ENCODE measurements at regions not wholly inside any gene's neighbourhood (a gene's known extent, or its start where the extent isn't known, plus 50 kb on each side); places are given as distances from the start of the nearest gene placed in this dataset.

DNA sequence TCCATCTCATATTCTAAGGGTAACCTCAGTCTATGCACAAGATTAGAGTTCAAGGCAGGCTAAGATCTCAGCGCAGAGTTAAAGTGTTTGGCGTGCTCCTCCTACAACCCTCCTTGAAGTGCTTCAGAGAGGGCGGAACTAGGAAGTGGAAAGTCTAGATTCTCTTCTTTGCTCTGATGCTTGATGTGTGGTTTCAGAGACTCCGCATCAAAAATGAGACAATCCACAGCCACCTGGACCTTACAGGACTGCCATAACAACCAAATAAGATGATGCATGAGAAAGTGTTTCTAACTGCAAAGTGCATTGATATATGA, 161.3 kb upstream of the ATP11B start:
- H3K4me1 ChIP-seq = no peaks in the 10 kb centered on the region
- no peak overlapping the region for H3K27ac ChIP-seq
- H3K27me3 ChIP-seq = no peaks in the 10 kb centered on the region
- H3K4me3 ChIP-seq = no peak overlapping the region
- H3K9me3 ChIP-seq = no peaks in the 10 kb centered on the region
- DNase-seq (ENCODE audit: extremely low spot score in 2 of 2) = no peak
- H3K36me3 ChIP-seq = no peaks in the 10 kb centered on the region
- intact Hi-C loops (cut with DNase I) = no loop called here
- no peak for TF ChIP-seq POLR2A (IDR thresholded peaks at IDR 0.05)
- TF ChIP-seq POLR2AphosphoS5 (IDR thresholded peaks at IDR 0.05; ENCODE audit: insufficient read depth in 1 of 2, low read depth in 1 of 2) = no peak
- TF ChIP-seq, protein P1, sequence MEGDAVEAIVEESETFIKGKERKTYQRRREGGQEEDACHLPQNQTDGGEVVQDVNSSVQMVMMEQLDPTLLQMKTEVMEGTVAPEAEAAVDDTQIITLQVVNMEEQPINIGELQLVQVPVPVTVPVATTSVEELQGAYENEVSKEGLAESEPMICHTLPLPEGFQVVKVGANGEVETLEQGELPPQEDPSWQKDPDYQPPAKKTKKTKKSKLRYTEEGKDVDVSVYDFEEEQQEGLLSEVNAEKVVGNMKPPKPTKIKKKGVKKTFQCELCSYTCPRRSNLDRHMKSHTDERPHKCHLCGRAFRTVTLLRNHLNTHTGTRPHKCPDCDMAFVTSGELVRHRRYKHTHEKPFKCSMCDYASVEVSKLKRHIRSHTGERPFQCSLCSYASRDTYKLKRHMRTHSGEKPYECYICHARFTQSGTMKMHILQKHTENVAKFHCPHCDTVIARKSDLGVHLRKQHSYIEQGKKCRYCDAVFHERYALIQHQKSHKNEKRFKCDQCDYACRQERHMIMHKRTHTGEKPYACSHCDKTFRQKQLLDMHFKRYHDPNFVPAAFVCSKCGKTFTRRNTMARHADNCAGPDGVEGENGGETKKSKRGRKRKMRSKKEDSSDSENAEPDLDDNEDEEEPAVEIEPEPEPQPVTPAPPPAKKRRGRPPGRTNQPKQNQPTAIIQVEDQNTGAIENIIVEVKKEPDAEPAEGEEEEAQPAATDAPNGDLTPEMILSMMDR (IDR thresholded peaks at IDR 0.05) = no peak

DNA sequence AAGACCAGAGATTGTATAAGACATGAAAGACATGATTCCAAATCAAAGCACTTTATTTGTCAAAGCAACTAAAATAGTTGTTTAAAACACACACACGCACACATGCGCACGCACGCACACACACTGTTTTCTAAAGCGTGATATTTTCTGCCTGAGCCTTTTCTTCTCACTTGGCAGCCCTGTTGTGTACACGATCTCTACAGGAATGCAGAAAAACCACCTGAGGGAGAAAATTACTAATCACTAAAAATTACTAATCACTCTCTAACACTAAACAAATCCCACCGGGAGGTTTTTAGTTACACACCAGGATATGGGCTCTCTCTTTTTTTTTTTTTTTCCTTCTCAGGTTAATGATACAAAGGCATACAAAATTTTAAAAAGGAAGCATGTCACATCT, 160.1 kb upstream of the ATP11B start:
- Histone ChIP-seq H3K36me3 (no peaks in the 10 kb centered on the region), H3K9me3 (no peaks in the 10 kb centered on the region), H3K4me3 (no peak overlapping the region), H3K27me3 (no peaks in the 10 kb centered on the region), H3K27ac (no peak overlapping the region), H3K4me1 (no peaks in the 10 kb centered on the region)
- no peak for DNase-seq (ENCODE audit: extremely low spot score in 2 of 2)
- TF ChIP-seq POLR2A (IDR thresholded peaks at IDR 0.05) = no peak
- no peak for TF ChIP-seq POLR2AphosphoS5 (IDR thresholded peaks at IDR 0.05; ENCODE audit: insufficient read depth in 1 of 2, low read depth in 1 of 2)
- TF ChIP-seq, protein P1 (IDR thresholded peaks at IDR 0.05) = no peak
- intact Hi-C loops (cut with DNase I) = no loop called here

DNA sequence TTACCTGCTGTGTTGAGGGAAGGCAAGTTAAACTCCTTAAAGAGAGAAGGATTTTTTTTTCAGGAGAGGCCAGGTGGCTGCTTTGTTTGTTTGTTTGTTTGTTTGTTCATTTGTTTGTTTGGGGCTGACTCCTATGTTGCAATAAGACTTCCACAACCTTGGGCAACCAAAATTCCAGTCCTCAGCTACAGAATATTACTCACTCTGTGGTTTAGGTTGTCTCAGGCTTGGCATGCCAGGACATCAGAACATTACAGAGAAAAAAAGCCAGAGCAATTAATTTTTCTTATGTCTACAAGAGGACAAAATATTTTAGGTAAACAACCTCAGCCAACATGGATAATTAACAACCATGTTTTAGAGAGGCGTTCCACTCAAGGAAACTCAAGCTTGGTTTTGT, 156.7 kb upstream of the ATP11B start:
- Histone ChIP-seq H3K4me1 (no peaks in the 10 kb centered on the region), H3K27me3 (no peaks in the 10 kb centered on the region)
- TF ChIP-seq, protein P1 (IDR thresholded peaks at IDR 0.05) = no peak
- TF ChIP-seq POLR2A (IDR thresholded peaks at IDR 0.05) (no peak), POLR2AphosphoS5 (IDR thresholded peaks at IDR 0.05; ENCODE audit: insufficient read depth in 1 of 2, low read depth in 1 of 2) (no peak)

DNA sequence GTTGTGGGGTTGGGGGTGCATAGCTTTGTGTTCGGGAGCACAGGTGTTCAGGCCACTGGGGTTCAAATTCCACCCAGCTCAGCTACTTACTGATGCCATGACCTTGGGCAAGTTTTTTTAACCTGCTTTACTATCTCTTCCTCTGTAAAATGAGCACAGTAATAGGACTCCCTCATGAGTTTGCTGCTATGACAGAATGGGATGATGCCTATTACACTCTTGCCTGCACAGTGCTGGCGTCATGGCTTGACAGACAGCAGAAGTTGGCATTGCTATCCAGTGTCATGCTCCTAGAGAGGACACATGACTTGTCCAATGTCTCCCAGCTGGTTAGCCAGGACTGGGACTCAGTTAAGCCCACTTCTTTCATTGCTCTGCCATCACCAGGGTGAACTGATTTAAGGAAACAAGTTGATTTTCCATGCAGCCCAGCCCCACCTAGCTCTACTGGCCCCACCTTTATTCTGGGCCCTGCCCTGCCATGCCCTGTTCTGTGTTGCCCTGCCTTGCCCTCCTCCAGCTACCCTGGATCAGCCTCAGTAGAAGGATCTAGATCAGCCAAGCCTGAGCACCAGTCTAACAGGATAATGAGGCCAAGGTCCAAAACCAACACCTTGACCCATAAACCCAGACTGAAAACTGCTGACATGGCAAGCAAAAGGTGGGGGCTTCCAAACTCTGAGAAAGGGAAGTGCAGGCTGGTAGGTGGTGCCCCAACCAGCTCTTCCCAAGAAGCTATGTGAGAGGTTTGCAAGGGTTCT, 155.8 kb upstream of the ATP11B start:
- H3K36me3 ChIP-seq = no peaks in the 10 kb centered on the region
- H3K4me1 ChIP-seq = no peaks in the 10 kb centered on the region
- no peak overlapping the region for H3K27ac ChIP-seq
- H3K27me3 ChIP-seq = no peaks in the 10 kb centered on the region
- no peak for DNase-seq (ENCODE audit: extremely low spot score in 2 of 2)
- no peaks in the 10 kb centered on the region for H3K9me3 ChIP-seq
- TF ChIP-seq POLR2AphosphoS5 (IDR thresholded peaks at IDR 0.05; ENCODE audit: insufficient read depth in 1 of 2, low read depth in 1 of 2) = no peak
- no peak for TF ChIP-seq POLR2A (IDR thresholded peaks at IDR 0.05)
- TF ChIP-seq, protein P1 (IDR thresholded peaks at IDR 0.05) = no peak
- no peak overlapping the region for H3K4me3 ChIP-seq
- intact Hi-C loops (cut with DNase I) = no loop called here

More for the DNA sequence above, 156.7 kb upstream of the ATP11B start:
- Histone ChIP-seq H3K4me3 (no peak overlapping the region), H3K27ac (no peak overlapping the region), H3K9me3 (no peaks in the 10 kb centered on the region), H3K36me3 (no peaks in the 10 kb centered on the region)
- intact Hi-C loops (cut with DNase I) = no loop called here
- no peak for DNase-seq (ENCODE audit: extremely low spot score in 2 of 2)

DNA sequence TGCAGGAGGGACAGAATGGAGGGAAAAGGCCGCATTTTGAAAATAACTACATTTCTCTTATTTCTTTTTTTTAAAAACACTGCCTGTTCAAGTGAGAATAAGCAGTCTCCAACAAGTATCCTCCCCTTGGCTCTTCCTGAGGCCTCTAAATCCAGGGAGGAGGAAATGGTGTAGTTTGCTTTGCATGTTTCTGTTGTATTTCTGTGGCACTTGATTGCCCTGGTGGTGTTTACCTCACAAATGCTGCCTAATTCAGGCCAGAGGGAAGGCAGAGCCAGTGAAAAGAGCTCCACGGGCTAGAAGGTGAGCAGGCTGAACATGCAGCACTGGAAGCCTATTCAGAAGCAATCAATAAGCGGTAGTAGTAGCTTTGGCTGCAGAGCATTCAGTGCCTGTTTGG, 149.3 kb upstream of the ATP11B start:
- Histone ChIP-seq H3K4me3 (no peak overlapping the region), H3K27me3 (no peaks in the 10 kb centered on the region), H3K27ac (no peak overlapping the region), H3K4me1 (no peaks in the 10 kb centered on the region), H3K9me3 (no peaks in the 10 kb centered on the region), H3K36me3 (no peaks in the 10 kb centered on the region)
- TF ChIP-seq POLR2AphosphoS5 (IDR thresholded peaks at IDR 0.05; ENCODE audit: insufficient read depth in 1 of 2, low read depth in 1 of 2) (no peak), POLR2A (IDR thresholded peaks at IDR 0.05) (no peak)
- TF ChIP-seq, protein P1 (IDR thresholded peaks at IDR 0.05) = no peak
- DNase-seq (ENCODE audit: extremely low spot score in 2 of 2) = no peak
- intact Hi-C loops (cut with DNase I) = no loop called here

Measured in vagina (tissue), 2 donors.